SU-DHL-6 (cell line): ENCODE measurements at regions not wholly inside any gene's neighbourhood (a gene's known extent, or its start where the extent isn't known, plus 50 kb on each side); places are given as distances from the start of the nearest gene placed in this dataset.

Source experiments
- H2AFZ ChIP-seq: fragments of 200-600 bp; sonication (generic); 2 replicates; pipeline ENCODE4 v1.6.1; 2014; ENCODE audit warnings: low read depth, mild to moderate bottlenecking, moderate library complexity, mixed read lengths, antibody characterized with exemption, low read length; ENCODE audit not compliant: severe bottlenecking
- H3F3A ChIP-seq: fragments of 200-600 bp; shearing (Covaris generic); 2 replicates; pipeline ENCODE4 v1.6.0; 2016; ENCODE audit warnings: antibody characterized with exemption, mild to moderate bottlenecking; ENCODE audit not compliant: insufficient read depth
- H3K27ac ChIP-seq: fragments of 200-600 bp; sonication (generic); 2 replicates; pipeline ENCODE4 v1.5.1; 2016; ENCODE audit warnings: low read depth, mild to moderate bottlenecking, low read length, moderate library complexity, mixed read lengths
- H3K27me3 ChIP-seq: fragments of 200-600 bp; sonication (generic), shearing (Covaris generic); 2 replicates; pipeline ENCODE4 v1.6.0; 2014; ENCODE audit warnings: mild to moderate bottlenecking, low read length
- H3K36me3 ChIP-seq: fragments of 200-600 bp; sonication (generic); 2 replicates; pipeline ENCODE4 v1.6.1; 2014; ENCODE audit warnings: mild to moderate bottlenecking, low read length, mixed read lengths
- H3K4me2 ChIP-seq: fragments of 300-600, 200-600 bp; shearing (Covaris generic), sonication (generic); 2 replicates; pipeline ENCODE4 v1.6.0; 2014; ENCODE audit warnings: low read length, low read depth, mild to moderate bottlenecking; ENCODE audit not compliant: poor library complexity, severe bottlenecking
- H3K4me3 ChIP-seq: fragments of 200-600 bp; sonication (generic); 2 replicates; pipeline ENCODE4 v1.5.1; 2014; ENCODE audit warnings: antibody characterized with exemption, low read length, mild to moderate bottlenecking, mixed read lengths; ENCODE audit not compliant: insufficient read depth, poor library complexity, severe bottlenecking
- H3K79me2 ChIP-seq: fragments of 200-600 bp; sonication (generic); 2 replicates; pipeline ENCODE4 v1.6.1; 2014; ENCODE audit warnings: mild to moderate bottlenecking, low read length, moderate library complexity; ENCODE audit not compliant: insufficient read depth
- H3K9ac ChIP-seq: fragments of 200-600 bp; sonication (generic); 2 replicates; pipeline ENCODE4 v1.7.0; 2014; ENCODE audit warnings: mild to moderate bottlenecking, low read length
- H3K9me2 ChIP-seq: fragments of 200-600 bp; sonication (generic); replicated peaks from 2 replicates; pipeline ENCODE4 v1.6.1; 2014; ENCODE audit warnings: low read length; ENCODE audit not compliant: insufficient read depth
- H3K9me3 ChIP-seq: fragments of 200-600 bp; sonication (generic); 2 replicates; pipeline ENCODE4 v1.6.1; 2014; ENCODE audit warnings: low read length, mixed read lengths; ENCODE audit not compliant: insufficient read depth
- H4K20me1 ChIP-seq: fragments of 200-600 bp; sonication (generic); 2 replicates; pipeline ENCODE4 v1.6.1; 2014; ENCODE audit warnings: low read depth, mild to moderate bottlenecking, antibody characterized with exemption, low read length, moderate library complexity, mixed read lengths
- EZH2phosphoT487 ChIP-seq: fragments of 200-600 bp; sonication (generic), shearing (Covaris generic); conservative IDR thresholded peaks from 2 replicates; pipeline ENCODE4 v1.6.1; 2018; ENCODE audit warnings: mild to moderate bottlenecking, antibody characterized with exemption, low read length, moderate library complexity, mixed read lengths
- TF ChIP-seq, protein P1 (sequence below): fragments of 200-600 bp; sonication (generic); IDR thresholded peaks from one replicate; pipeline ENCODE4 v1.5.1; 2017; ENCODE audit warnings: antibody characterized with exemption, mild to moderate bottlenecking, low read length, moderate library complexity; ENCODE audit not compliant: insufficient read depth, poor library complexity, severe bottlenecking

DNA sequence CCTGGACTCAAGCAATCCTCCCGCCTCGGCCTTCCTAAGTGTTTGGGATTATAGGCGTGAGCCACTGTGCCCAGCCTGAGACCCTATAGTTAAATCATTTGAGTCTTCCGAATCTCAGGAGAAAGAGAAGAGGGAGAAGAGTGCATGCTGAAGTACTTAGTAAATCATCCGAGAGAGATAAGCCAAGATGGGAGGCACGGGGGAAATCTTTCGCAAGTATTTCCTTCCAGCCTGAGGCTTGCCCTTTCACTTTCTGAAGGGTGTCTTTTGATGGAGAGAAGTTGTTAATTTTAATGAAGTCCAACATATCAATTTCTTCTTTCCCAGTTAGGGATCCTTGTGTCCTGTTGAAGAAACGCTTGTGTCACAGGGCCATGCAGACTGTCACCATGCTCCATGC lies 97.1 kb upstream of the SLC6A6 start:
- H3K27ac ChIP-seq = no peak overlapping the region

DNA sequence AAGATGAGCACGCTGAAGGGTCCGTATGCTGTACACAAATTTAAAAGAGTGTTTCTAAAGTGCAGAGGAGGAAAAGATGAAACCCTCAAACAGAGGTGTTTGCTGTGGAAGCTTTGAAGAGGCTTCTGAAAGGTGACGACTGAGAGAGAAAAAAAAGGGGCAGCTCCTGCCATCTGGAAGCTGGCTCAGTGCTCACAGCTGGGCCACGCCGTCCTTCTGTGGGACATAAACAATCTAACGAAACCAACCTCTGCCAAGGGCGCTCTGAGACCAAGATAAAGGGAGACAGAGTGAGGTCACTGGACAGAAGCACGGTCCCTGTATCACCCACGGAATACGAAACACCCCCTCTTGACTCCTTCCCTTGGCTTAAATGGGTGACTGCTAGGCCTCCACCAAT lies 96.3 kb upstream of the SLC6A6 start:
- no peaks in the 10 kb centered on the region for H3K79me2 ChIP-seq
- H3F3A ChIP-seq = no peaks in the 10 kb centered on the region
- no peak overlapping the region for H3K9ac ChIP-seq
- H3K9me3 ChIP-seq = no peaks in the 10 kb centered on the region
- TF ChIP-seq, protein P1, sequence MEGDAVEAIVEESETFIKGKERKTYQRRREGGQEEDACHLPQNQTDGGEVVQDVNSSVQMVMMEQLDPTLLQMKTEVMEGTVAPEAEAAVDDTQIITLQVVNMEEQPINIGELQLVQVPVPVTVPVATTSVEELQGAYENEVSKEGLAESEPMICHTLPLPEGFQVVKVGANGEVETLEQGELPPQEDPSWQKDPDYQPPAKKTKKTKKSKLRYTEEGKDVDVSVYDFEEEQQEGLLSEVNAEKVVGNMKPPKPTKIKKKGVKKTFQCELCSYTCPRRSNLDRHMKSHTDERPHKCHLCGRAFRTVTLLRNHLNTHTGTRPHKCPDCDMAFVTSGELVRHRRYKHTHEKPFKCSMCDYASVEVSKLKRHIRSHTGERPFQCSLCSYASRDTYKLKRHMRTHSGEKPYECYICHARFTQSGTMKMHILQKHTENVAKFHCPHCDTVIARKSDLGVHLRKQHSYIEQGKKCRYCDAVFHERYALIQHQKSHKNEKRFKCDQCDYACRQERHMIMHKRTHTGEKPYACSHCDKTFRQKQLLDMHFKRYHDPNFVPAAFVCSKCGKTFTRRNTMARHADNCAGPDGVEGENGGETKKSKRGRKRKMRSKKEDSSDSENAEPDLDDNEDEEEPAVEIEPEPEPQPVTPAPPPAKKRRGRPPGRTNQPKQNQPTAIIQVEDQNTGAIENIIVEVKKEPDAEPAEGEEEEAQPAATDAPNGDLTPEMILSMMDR = no peak
- no peak for TF ChIP-seq EZH2phosphoT487
- no peak overlapping the region for H3K4me3 ChIP-seq
- no peak overlapping the region for H3K4me2 ChIP-seq
- H3K27ac ChIP-seq = no peak overlapping the region
- H3K36me3 ChIP-seq = no peaks in the 10 kb centered on the region
- no peak overlapping the region for H2AFZ ChIP-seq
- no peaks in the 10 kb centered on the region for H3K9me2 ChIP-seq
- H4K20me1 ChIP-seq = no peaks in the 10 kb centered on the region
- H3K27me3 ChIP-seq = no peaks in the 10 kb centered on the region

More for the DNA sequence above, 97.1 kb upstream of the SLC6A6 start:
- Histone ChIP-seq H3K9me3 (no peaks in the 10 kb centered on the region), H3K27me3 (no peaks in the 10 kb centered on the region), H3K9me2 (no peaks in the 10 kb centered on the region), H3K36me3 (no peaks in the 10 kb centered on the region), H3K4me3 (no peak overlapping the region), H3K9ac (no peak overlapping the region), H4K20me1 (no peaks in the 10 kb centered on the region), H2AFZ (no peak overlapping the region), H3F3A (no peaks in the 10 kb centered on the region), H3K79me2 (no peaks in the 10 kb centered on the region), H3K4me2 (no peak overlapping the region)
- no peak for TF ChIP-seq EZH2phosphoT487
- TF ChIP-seq, protein P1 = no peak

DNA sequence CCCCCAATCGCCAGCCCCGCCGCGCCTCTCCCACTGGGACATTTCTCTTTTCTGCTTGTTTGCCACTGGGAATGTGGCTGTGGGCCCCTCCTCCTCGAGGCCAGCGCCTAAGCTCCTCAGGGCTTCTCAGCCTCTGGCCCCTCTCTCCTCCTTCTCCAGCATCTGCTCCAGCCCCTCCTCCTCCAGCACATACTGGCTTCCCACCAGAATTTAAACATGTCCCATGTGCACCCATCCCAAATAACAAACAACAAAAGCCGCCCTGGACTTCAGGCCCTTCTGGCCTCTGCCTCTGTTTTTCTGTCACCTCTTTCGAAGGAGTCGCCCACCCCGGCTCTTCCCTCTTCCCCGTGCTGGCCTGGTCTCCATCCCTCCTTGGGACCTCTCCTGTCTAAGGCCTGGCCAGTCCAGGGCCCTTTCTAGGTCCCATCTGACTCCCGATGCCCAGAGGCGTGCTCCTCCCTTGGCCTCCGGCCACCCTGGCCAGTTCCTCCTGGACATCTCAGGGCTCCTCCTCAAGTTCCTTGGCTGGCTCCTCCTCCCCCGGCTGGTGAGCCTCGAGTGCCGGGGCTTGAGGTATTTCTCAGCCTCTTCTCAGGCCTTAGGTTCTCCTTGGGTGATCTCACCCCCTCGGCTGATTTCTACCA lies 94.6 kb upstream of the SLC6A6 start:
- no peak overlapping the region for H3K27ac ChIP-seq
- H4K20me1 ChIP-seq = no peaks in the 10 kb centered on the region
- H2AFZ ChIP-seq = no peak overlapping the region
- no peaks in the 10 kb centered on the region for H3K9me2 ChIP-seq
- no peaks in the 10 kb centered on the region for H3K79me2 ChIP-seq
- no peaks in the 10 kb centered on the region for H3K27me3 ChIP-seq
- no peaks in the 10 kb centered on the region for H3K36me3 ChIP-seq
- no peaks in the 10 kb centered on the region for H3F3A ChIP-seq
- TF ChIP-seq, protein P1 = no peak
- no peak for TF ChIP-seq EZH2phosphoT487
- no peak overlapping the region for H3K9ac ChIP-seq
- H3K4me3 ChIP-seq = no peak overlapping the region
- no peak overlapping the region for H3K4me2 ChIP-seq
- H3K9me3 ChIP-seq = no peaks in the 10 kb centered on the region
